Adipocyte (in vitro differentiated cells): ENCODE measurements at regions not wholly inside any gene's neighbourhood (a gene's known extent, or its start where the extent isn't known, plus 50 kb on each side); places are given as distances from the start of the nearest gene placed in this dataset.
"Not testable (repeated sequence)": the region's sequence is repeated elsewhere in the genome, so short reads cannot be mapped to it uniquely, and the experiment has no call there.

Source experiments
- DNase-seq: peaks from one replicate; pipeline ENCODE4 v3.0.0-alpha.2; 2015; ENCODE audit warnings: low read depth
- H3K27me3 ChIP-seq: replicated peaks from 2 replicates; pipeline ENCODE4 v1.7.0; 2013; ENCODE audit warnings: mild to moderate bottlenecking, low read length, moderate library complexity; ENCODE audit not compliant: control insufficient read depth, insufficient read depth
- H3K36me3 ChIP-seq: 2 replicates; pipeline ENCODE4 v1.7.0; 2013; ENCODE audit warnings: low read length, mild to moderate bottlenecking, moderate library complexity; ENCODE audit not compliant: control insufficient read depth, insufficient read depth, severe bottlenecking
- H3K4me1 ChIP-seq: 2 replicates; pipeline ENCODE4 v1.7.0; 2013; ENCODE audit warnings: mild to moderate bottlenecking, low read length, moderate library complexity; ENCODE audit not compliant: control insufficient read depth, insufficient read depth
- H3K4me3 ChIP-seq: 2 replicates; pipeline ENCODE4 v1.7.0; 2013; ENCODE audit warnings: mild to moderate bottlenecking, low read length, moderate library complexity
- H3K9ac ChIP-seq: 2 replicates; pipeline ENCODE4 v1.7.0; 2013; ENCODE audit warnings: mild to moderate bottlenecking, low read length, moderate library complexity
- H3K9me3 ChIP-seq: 2 replicates; pipeline ENCODE4 v1.7.0; 2013; ENCODE audit warnings: mild to moderate bottlenecking, low read length, moderate library complexity; ENCODE audit not compliant: control insufficient read depth

DNA sequence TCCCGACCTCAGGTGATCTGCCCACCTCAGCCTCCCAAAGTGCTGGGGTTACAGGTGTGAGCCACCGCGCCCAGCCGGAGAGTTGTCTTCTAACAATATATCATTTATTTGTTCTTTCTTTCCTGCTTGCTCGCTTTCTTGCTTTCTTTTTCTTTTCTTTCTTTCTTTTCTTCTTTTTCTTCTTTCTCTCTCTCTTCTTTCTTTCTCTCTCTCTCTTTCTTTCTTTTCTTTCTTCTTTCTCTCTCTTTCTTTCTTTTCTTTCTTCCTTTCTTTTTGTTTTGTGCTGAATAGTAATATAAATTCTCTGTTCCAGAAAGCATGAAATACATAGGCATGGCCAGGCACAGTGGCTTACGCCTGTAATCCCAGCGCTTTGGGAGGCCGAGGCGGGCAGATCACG, 73.5 kb upstream of the ZNF644 start:
- not testable (repeated sequence) for H3K4me1 ChIP-seq, H3K9ac ChIP-seq, H3K36me3 ChIP-seq, H3K27me3 ChIP-seq, H3K4me3 ChIP-seq, DNase-seq, H3K9me3 ChIP-seq

DNA sequence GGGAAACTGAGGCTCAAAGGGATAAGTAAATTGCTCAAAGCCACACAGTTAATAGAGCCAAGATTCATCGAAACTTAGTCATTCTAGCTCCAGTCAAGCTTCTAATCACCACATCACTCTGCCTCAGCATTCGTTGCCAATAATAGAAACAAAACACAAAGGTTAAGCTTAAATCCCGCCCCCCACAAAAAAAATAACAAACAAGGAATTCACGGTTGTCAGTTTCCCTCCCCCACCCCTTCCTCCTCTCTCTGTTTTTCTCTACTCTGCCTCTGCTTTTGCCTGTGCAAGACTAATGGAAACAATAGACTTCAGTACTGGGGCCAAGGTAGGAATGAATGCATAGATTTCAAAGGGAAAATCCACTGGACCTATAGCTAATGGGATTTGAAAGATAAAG, 70.7 kb upstream of the ZNF644 start:
- DNase-seq: no peak
- Histone ChIP-seq H3K9ac (no peak overlapping the region), H3K36me3 (no peaks in the 10 kb centered on the region), H3K4me1 (no peaks in the 10 kb centered on the region), H3K4me3 (no peak overlapping the region), H3K9me3 (peaks cover 9% of the 10 kb centered on the region), H3K27me3 (no peaks in the 10 kb centered on the region)

DNA sequence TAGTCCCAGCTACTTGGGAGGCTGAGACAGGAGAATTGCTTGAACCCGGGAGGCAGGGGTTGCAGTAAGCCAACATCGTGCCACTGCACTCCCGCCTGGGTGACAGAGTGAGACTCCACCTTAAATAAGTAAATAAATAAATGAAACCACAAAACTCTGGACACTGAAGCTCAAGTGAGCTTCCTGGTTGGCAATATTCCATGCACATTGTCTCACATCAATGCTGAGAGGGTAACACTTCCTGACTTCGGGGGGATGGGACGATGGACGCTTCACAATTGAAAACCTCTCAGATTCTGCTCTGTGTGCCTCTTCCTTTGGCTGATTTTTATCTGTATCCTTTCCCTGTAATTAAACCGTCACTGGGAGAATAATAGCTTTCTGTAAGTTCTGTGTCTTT, 70.0 kb upstream of the ZNF644 start:
- Histone ChIP-seq H3K4me3 (no peak overlapping the region), H3K9me3 (peaks cover 11% of the 10 kb centered on the region), H3K9ac (no peak overlapping the region), H3K36me3 (no peaks in the 10 kb centered on the region), H3K27me3 (no peaks in the 10 kb centered on the region), H3K4me1 (no peaks in the 10 kb centered on the region)
- no peak for DNase-seq

DNA sequence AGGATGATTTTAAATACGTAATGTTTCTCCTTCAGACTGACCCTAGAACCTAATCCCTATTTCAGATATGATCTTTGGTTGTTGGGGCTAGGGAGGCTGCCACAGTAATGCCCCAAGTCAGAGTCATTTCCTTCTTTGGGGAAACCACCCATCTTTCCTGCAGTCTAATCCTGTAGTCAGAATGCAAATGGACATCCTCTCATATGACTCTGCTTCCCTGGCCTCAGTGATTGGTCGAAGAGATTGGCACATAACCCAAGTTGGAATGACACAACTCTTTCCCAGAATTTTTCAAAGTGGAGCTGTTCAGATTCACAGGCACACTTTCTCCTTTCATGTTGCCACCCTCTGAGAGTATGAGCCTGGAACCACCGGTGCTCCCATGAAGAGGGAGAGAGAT, 58.8 kb upstream of the ZNF644 start:
- Histone ChIP-seq H3K4me1 (no peaks in the 10 kb centered on the region), H3K9ac (no peak overlapping the region), H3K27me3 (no peaks in the 10 kb centered on the region), H3K4me3 (no peak overlapping the region), H3K36me3 (no peaks in the 10 kb centered on the region), H3K9me3 (no peaks in the 10 kb centered on the region)
- no peak for DNase-seq

DNA sequence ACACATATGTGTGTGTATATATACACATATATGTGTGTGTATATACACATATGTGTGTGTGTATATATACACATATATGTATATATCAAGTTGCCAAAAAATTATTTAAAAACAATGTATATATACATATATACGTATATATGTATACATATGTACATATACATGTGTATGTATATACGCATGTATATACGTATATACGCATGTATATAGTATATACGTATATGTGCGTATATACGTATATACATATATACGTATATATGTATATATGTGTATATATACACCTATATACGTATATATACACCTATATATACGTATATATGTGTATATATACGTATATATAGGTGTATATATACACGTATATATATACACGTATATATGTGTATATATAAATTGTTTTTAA, 57.0 kb upstream of the ZNF644 start:
- H3K36me3 ChIP-seq: no peaks in the 10 kb centered on the region
- H3K4me3 ChIP-seq: no peak overlapping the region
- no peak for DNase-seq
- no peaks in the 10 kb centered on the region for H3K9me3 ChIP-seq
- H3K4me1 ChIP-seq: no peaks in the 10 kb centered on the region
- H3K9ac ChIP-seq: no peak overlapping the region
- H3K27me3 ChIP-seq: no peaks in the 10 kb centered on the region

DNA sequence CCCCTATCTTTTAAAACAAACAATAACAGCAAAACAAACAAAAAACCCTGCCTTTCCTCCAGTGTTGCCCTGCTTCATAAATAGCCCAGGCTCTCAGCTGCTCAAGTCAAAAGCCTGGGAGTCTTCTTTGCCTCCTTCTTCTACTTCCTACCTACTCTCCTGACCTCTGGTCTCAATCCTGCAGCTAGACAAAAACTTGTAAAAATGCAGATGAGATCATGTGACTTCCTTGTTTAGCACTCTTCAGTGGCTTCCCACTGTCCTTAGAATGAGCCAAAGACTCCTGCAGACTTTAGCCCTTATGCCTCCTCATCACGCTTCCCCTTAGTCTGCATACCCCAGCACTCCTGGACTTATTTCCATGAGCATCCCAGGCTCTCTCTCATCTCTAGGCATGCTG, 55.0 kb upstream of the ZNF644 start:
- Histone ChIP-seq H3K27me3 (no peaks in the 10 kb centered on the region), H3K9ac (no peak overlapping the region), H3K4me1 (no peaks in the 10 kb centered on the region), H3K4me3 (no peak overlapping the region), H3K9me3 (no peaks in the 10 kb centered on the region), H3K36me3 (no peaks in the 10 kb centered on the region)
- no peak for DNase-seq

DNA sequence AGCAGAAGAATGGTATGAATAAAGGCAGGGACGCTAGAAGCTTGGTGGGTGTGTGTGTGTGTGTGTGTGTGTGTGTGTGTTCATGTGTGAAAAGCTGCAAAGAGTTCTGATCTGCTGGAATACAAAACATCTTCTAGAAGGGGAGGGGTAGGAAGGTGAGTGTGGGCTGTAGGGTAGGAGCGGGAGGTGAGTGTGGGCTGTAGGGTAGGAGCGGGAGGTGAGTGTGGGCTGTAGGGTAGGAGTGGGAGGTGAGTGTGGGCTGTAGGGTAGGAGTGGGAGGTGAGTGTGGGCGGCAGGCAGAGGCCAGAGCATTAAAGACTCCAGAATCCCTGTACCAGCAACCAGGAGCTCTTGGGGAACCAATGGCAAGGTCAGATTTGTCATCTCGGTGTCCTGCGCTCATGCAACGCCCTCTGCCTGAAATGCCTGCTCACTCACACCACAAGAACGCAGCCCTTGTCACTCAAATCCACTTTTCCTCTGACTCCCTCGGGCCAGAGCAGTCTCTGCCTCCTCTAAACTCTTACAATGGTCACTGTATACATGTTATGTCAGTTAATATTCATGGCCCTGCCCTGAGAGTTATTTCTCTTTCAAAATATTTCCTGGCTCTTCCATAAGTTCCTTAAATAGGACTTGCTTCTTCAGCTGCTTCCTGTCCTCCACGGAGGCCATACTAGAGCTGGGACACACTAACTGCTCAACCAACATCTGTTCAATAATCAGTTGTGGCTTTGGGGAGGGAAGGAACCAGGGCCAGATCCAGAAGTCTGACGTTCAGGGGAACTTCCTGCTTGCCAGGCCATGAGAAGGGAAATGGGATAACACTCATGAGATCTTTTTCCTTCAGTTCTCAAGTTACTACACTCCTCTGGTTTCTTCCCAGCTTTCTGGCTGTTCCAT, 53.6 kb upstream of the ZNF644 start:
- no peak overlapping the region for H3K4me3 ChIP-seq
- peaks cover 3% of the 10 kb centered on the region for H3K4me1 ChIP-seq
- H3K9ac ChIP-seq: no peak overlapping the region
- no peaks in the 10 kb centered on the region for H3K27me3 ChIP-seq
- H3K9me3 ChIP-seq: no peaks in the 10 kb centered on the region
- no peak for DNase-seq
- no peaks in the 10 kb centered on the region for H3K36me3 ChIP-seq

DNA sequence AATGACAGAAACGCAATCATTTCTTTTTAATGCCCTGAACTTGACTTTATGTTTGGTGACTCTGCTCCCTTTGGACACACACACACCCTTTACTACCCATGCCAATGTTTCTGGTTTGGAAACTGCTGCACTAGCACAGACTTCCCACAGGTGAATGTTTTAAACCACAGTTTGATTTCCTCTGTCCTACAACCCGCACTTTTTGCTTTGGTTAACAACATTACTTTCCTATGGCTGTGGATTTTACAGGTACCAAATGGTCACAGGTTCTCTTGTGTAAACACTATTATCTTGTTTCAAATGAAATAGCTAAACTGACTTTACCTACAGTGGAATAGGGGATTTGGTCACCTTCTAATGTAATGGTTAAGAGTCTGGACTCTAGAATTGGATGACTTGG, 51.5 kb upstream of the ZNF644 start:
- no peak overlapping the region for H3K4me3 ChIP-seq
- H3K36me3 ChIP-seq: no peaks in the 10 kb centered on the region

DNA sequence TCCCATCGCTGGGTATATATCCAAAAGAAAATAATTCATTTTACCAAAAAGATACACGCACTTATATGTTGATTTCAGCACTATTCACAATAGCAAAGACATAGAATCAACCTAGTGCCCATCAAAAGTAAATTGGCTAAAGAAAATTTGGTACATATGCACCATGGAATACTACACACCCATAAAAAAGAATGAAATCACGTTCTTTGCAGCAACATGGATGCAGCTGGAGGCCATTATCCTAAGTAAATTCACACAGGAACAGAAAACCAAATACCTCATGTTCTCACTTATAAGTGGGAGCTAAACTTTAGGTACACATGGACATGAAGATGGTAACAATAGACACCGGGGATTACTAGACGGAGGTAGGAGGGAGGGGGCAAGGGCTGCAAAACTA, 50.0 kb upstream of the ZNF644 start:
- peaks cover 3% of the 10 kb centered on the region for H3K4me1 ChIP-seq
- H3K36me3 ChIP-seq: no peaks in the 10 kb centered on the region
- H3K4me3 ChIP-seq: no peak overlapping the region
- DNase-seq: no peak
- no peaks in the 10 kb centered on the region for H3K9me3 ChIP-seq
- H3K9ac ChIP-seq: no peak overlapping the region
- no peaks in the 10 kb centered on the region for H3K27me3 ChIP-seq

More for the DNA sequence above, 51.5 kb upstream of the ZNF644 start:
- Histone ChIP-seq H3K9me3 (no peaks in the 10 kb centered on the region), H3K4me1 (peaks cover 3% of the 10 kb centered on the region), H3K27me3 (no peaks in the 10 kb centered on the region), H3K9ac (no peak overlapping the region)
- no peak for DNase-seq
